H9 (cell line): ENCODE measurements at regions not wholly inside any gene's neighbourhood (a gene's known extent, or its start where the extent isn't known, plus 50 kb on each side); places are given as distances from the start of the nearest gene placed in this dataset.

Source experiments
- DNase-seq: peaks from one replicate; pipeline ENCODE4 v3.0.0-alpha.2; 2017
- H2AFZ ChIP-seq: one replicate; pipeline ENCODE4 v1.6.1; 2013; ENCODE audit warnings: mild to moderate bottlenecking, low read length, control low read depth, moderate library complexity
- H2AK5ac ChIP-seq: 2 replicates; pipeline ENCODE4 v1.6.1; 2013; ENCODE audit warnings: low read length, control low read depth, mixed read lengths; ENCODE audit not compliant: insufficient read length
- H2BK120ac ChIP-seq: one replicate; pipeline ENCODE4 v1.6.1; 2013; ENCODE audit warnings: low read depth, mild to moderate bottlenecking, low read length, control low read depth, inconsistent platforms; ENCODE audit not compliant: poor library complexity, severe bottlenecking
- H2BK12ac ChIP-seq: 2 replicates; pipeline ENCODE4 v1.6.1; 2013; ENCODE audit warnings: low read length, control low read depth, mixed read lengths, low read depth; ENCODE audit not compliant: insufficient read length
- H2BK15ac ChIP-seq: 2 replicates; pipeline ENCODE4 v1.6.1; 2013; ENCODE audit warnings: low read depth, low read length, control low read depth
- H2BK20ac ChIP-seq: one replicate; pipeline ENCODE4 v1.6.1; 2013; ENCODE audit warnings: low read depth, mild to moderate bottlenecking, low read length, control low read depth, inconsistent platforms; ENCODE audit not compliant: poor library complexity, severe bottlenecking
- H2BK5ac ChIP-seq: 2 replicates; pipeline ENCODE4 v1.6.1; 2013; ENCODE audit warnings: low read length, control low read depth, mixed read lengths; ENCODE audit not compliant: insufficient read length
- H3K14ac ChIP-seq: 2 replicates; pipeline ENCODE4 v1.6.1; 2013; ENCODE audit warnings: low read length, control low read depth; ENCODE audit not compliant: insufficient read depth
- H3K18ac ChIP-seq: 2 replicates; pipeline ENCODE4 v1.6.1; 2013; ENCODE audit warnings: low read depth, mild to moderate bottlenecking, mixed read lengths, low read length, control low read depth; ENCODE audit not compliant: insufficient read length
- H3K23ac ChIP-seq: 2 replicates; pipeline ENCODE4 v1.6.1; 2013; ENCODE audit warnings: low read length, control low read depth, mixed read lengths, low read depth; ENCODE audit not compliant: insufficient read length
- H3K23me2 ChIP-seq: 2 replicates; pipeline ENCODE4 v1.6.1; 2013; ENCODE audit warnings: low read depth, mild to moderate bottlenecking, mixed read lengths, low read length, control low read depth; ENCODE audit not compliant: insufficient read length, poor library complexity, severe bottlenecking
- H3K27ac ChIP-seq: 2 replicates; pipeline ENCODE4 v1.5.1; 2013; ENCODE audit warnings: low read length, control low read depth, mixed read lengths, low read depth; ENCODE audit not compliant: insufficient read length
- H3K27me3 ChIP-seq: 2 replicates; pipeline ENCODE4 v1.6.1; 2013; ENCODE audit warnings: low read length, control low read depth, inconsistent platforms; ENCODE audit not compliant: insufficient read depth
- H3K4ac ChIP-seq: 2 replicates; pipeline ENCODE4 v1.6.1; 2013; ENCODE audit warnings: low read depth, mild to moderate bottlenecking, control low read depth, inconsistent platforms, low read length, moderate library complexity
- H3K4me1 ChIP-seq: 2 replicates; pipeline ENCODE4 v1.6.1; 2013; ENCODE audit warnings: low read length, control low read depth, inconsistent platforms; ENCODE audit not compliant: insufficient read depth
- H3K4me2 ChIP-seq: 2 replicates; pipeline ENCODE4 v1.6.1; 2013; ENCODE audit warnings: low read length, control low read depth, mixed read lengths; ENCODE audit not compliant: insufficient read length, insufficient read depth
- H3K56ac ChIP-seq: 2 replicates; pipeline ENCODE4 v1.6.1; 2013; ENCODE audit warnings: low read depth, mild to moderate bottlenecking, mixed read lengths, low read length, control low read depth; ENCODE audit not compliant: insufficient read length
- H3K79me1 ChIP-seq: 2 replicates; pipeline ENCODE4 v1.6.1; 2013; ENCODE audit warnings: low read depth, mild to moderate bottlenecking, moderate library complexity, low read length, control low read depth, inconsistent platforms; ENCODE audit not compliant: insufficient read depth, poor library complexity, severe bottlenecking
- H3K79me2 ChIP-seq: 2 replicates; pipeline ENCODE4 v1.6.1; 2013; ENCODE audit warnings: low read length, control low read depth, inconsistent platforms; ENCODE audit not compliant: insufficient read depth
- H3K9ac ChIP-seq: 2 replicates; pipeline ENCODE4 v1.6.1; 2013; ENCODE audit warnings: low read length, control low read depth, mixed read lengths; ENCODE audit not compliant: insufficient read length; ENCODE audit errors: extremely low read depth
- H3K9me3 ChIP-seq: one replicate; pipeline ENCODE4 v1.6.1; 2013; ENCODE audit warnings: low read depth, low read length, inconsistent platforms; ENCODE audit not compliant: control insufficient read depth
- H3T11ph ChIP-seq: one replicate; pipeline ENCODE4 v1.6.1; 2013; ENCODE audit warnings: mild to moderate bottlenecking, low read length, control low read depth, inconsistent platforms
- H4K20me1 ChIP-seq: one replicate; pipeline ENCODE4 v1.6.1; 2013; ENCODE audit not compliant: control insufficient read depth, insufficient read length, insufficient read depth
- H4K5ac ChIP-seq: 2 replicates; pipeline ENCODE4 v1.6.1; 2013; ENCODE audit warnings: low read depth, mild to moderate bottlenecking, mixed read lengths, low read length, control low read depth; ENCODE audit not compliant: insufficient read length
- H4K8ac ChIP-seq: replicated peaks from 2 replicates; pipeline ENCODE4 v1.6.1; 2013; ENCODE audit warnings: low read length, control low read depth, mixed read lengths, low read depth; ENCODE audit not compliant: insufficient read length
- H4K91ac ChIP-seq: 2 replicates; pipeline ENCODE4 v1.6.1; 2013; ENCODE audit warnings: low read depth, mild to moderate bottlenecking, moderate library complexity, mixed read lengths, low read length, control low read depth; ENCODE audit not compliant: insufficient read length
- H3K27ac Mint-ChIP-seq, 3 experiments: 2 replicates in 2 of 3; 3 replicates in 1 of 3; pipeline ENCODE4 v1.8.0; 2020 to 2021; ENCODE audit warnings: mixed read lengths in 3 of 3, mild to moderate bottlenecking in 1 of 3, moderate library complexity in 1 of 3
- H3K27me3 Mint-ChIP-seq: 2 replicates; pipeline ENCODE4 v1.8.0; 2021; ENCODE audit warnings: low read depth, mild to moderate bottlenecking, moderate library complexity, mixed read lengths
- H3K36me3 Mint-ChIP-seq, 3 experiments: 2 replicates in 2 of 3; 3 replicates in 1 of 3; pipeline ENCODE4 v1.8.0; 2020 to 2021; ENCODE audit warnings: low read depth in 3 of 3, mixed read lengths in 3 of 3; ENCODE audit not compliant: insufficient read depth in 1 of 3
- H3K4me1 Mint-ChIP-seq, 2 experiments: 2 replicates each; pipeline ENCODE4 v1.8.0; 2020; ENCODE audit warnings: mixed read lengths in 2 of 2
- H3K4me3 Mint-ChIP-seq, 2 experiments: 2 replicates in 1 of 2; 3 replicates in 1 of 2; pipeline ENCODE4 v1.8.0; 2020 to 2021; ENCODE audit warnings: mild to moderate bottlenecking in 2 of 2, mixed read lengths in 2 of 2, moderate library complexity in 1 of 2
- H3K9me3 Mint-ChIP-seq, 2 experiments: 2 replicates in 1 of 2; 3 replicates in 1 of 2; pipeline ENCODE4 v1.8.0; 2020; ENCODE audit warnings: mild to moderate bottlenecking in 2 of 2, mixed read lengths in 2 of 2, moderate library complexity in 1 of 2
- TF ChIP-seq, protein P1 (sequence below): fragments of 200-600 bp; sonication (generic); conservative IDR thresholded peaks from 3 replicates; pipeline ENCODE4 v1.8.0; 2021; ENCODE audit warnings: antibody characterized with exemption, mild to moderate bottlenecking

DNA sequence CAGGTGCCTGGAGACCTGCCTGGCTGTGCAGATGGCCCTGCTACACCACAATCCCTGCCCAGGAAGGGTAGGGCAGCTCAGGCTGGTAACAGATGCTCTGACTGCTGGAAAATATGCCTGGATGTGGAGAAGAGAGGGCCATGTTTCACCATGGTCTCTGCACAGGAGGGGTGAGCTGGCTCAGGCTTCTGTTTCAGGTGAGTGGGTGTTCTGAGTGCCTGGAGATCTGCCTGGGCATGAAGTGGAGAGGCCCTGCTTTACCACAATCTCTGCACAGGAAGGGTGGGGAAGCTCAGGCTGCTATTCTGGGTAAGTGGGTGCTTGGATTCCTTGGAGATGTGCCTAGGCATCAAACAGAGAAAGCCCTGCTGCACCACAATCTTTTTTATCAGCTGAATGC, 350.1 kb downstream of the KIF20B start:
- DNase-seq = no peak
- Mint-ChIP-seq H3K36me3 (peaks cover 0 to 7% (median 0%) of the 10 kb centered on the region in 3 experiments; a peak in 3 of 7 replicates), H3K4me1 (no peaks in the 10 kb centered on the region), H3K27ac (no peak overlapping the region), H3K9me3 (peaks cover 4 to 6% of the 10 kb centered on the region in 2 experiments; a peak in 4 of 5 replicates), H3K27me3 (no peaks in the 10 kb centered on the region), H3K4me3 (no peak overlapping the region)
- H2BK15ac ChIP-seq = no peak overlapping the region
- H4K5ac ChIP-seq = no peak overlapping the region
- H3K79me2 ChIP-seq = no peaks in the 10 kb centered on the region
- H4K20me1 ChIP-seq = no peaks in the 10 kb centered on the region
- H2AK5ac ChIP-seq = no peak overlapping the region
- H3K9me3 ChIP-seq = no peaks in the 10 kb centered on the region
- H2BK120ac ChIP-seq = no peak overlapping the region
- no peaks in the 10 kb centered on the region for H3K4me1 ChIP-seq
- H3K27ac ChIP-seq = no peak overlapping the region
- no peak overlapping the region for H2AFZ ChIP-seq
- H3K23ac ChIP-seq = no peak overlapping the region
- no peak overlapping the region for H3T11ph ChIP-seq
- H3K4ac ChIP-seq = no peak overlapping the region
- no peak overlapping the region for H3K18ac ChIP-seq
- H2BK20ac ChIP-seq = no peak overlapping the region
- no peaks in the 10 kb centered on the region for H3K79me1 ChIP-seq
- TF ChIP-seq, protein P1, sequence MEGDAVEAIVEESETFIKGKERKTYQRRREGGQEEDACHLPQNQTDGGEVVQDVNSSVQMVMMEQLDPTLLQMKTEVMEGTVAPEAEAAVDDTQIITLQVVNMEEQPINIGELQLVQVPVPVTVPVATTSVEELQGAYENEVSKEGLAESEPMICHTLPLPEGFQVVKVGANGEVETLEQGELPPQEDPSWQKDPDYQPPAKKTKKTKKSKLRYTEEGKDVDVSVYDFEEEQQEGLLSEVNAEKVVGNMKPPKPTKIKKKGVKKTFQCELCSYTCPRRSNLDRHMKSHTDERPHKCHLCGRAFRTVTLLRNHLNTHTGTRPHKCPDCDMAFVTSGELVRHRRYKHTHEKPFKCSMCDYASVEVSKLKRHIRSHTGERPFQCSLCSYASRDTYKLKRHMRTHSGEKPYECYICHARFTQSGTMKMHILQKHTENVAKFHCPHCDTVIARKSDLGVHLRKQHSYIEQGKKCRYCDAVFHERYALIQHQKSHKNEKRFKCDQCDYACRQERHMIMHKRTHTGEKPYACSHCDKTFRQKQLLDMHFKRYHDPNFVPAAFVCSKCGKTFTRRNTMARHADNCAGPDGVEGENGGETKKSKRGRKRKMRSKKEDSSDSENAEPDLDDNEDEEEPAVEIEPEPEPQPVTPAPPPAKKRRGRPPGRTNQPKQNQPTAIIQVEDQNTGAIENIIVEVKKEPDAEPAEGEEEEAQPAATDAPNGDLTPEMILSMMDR = no peak
- peak overlapping the region; percentile 4; the same call in 1 of the 2 replicates for H3K14ac ChIP-seq
- no peak overlapping the region for H4K8ac ChIP-seq
- H3K4me2 ChIP-seq = no peak overlapping the region
- H3K27me3 ChIP-seq = no peaks in the 10 kb centered on the region
- H2BK12ac ChIP-seq = no peak overlapping the region
- H3K23me2 ChIP-seq = no peaks in the 10 kb centered on the region
- H4K91ac ChIP-seq = no peak overlapping the region
- no peak overlapping the region for H2BK5ac ChIP-seq
- no peak overlapping the region for H3K9ac ChIP-seq
- H3K56ac ChIP-seq = no peak overlapping the region
